B cell (primary cell): ENCODE measurements at regions not wholly inside any gene's neighbourhood (a gene's known extent, or its start where the extent isn't known, plus 50 kb on each side); places are given as distances from the start of the nearest gene placed in this dataset.

Experiments used
- ATAC-seq: fragments of 200-7000 bp; cut with Tn5 transposase; one replicate; pipeline ENCODE4 v1.10.0; 2021; ENCODE audit warnings: low read depth, mild to moderate bottlenecking, moderate number of reproducible peaks, moderate library complexity
- CTCF ChIA-PET: fragments of 350-600 bp; sonication (Branson Sonifier 250); formaldehyde crosslinking; loops from one replicate; lab custom pipeline; 2021; ENCODE audit warnings: antibody characterized with exemption, inconsistent platforms; lab: Charles Lee
- POLR2A ChIA-PET: fragments of 350-600 bp; sonication (Branson Sonifier 250); formaldehyde crosslinking; loops from one replicate; lab custom pipeline; 2021; ENCODE audit warnings: antibody characterized with exemption; lab: Charles Lee
- DNase-seq: peaks from one replicate; pipeline ENCODE4 v3.0.0; 2013
- H2AFZ ChIP-seq: 2 replicates; pipeline ENCODE4 v1.6.1; 2012; ENCODE audit warnings: mild to moderate bottlenecking, low read depth, low read length; ENCODE audit not compliant: insufficient read depth, poor library complexity, severe bottlenecking
- H3K27ac ChIP-seq, 2 donors: 1 replicate in 1 of 2; 2 replicates in 1 of 2; pipeline ENCODE4 v1.5.1; 2012 to 2013; ENCODE audit warnings: low read length in 2 of 2, mild to moderate bottlenecking in 2 of 2, moderate library complexity in 1 of 2
- H3K27me3 ChIP-seq, 4 experiments: fragments of 200-600 bp in 1 of 4; sonication (generic) in 1 of 4; replicated peaks in 1 of 4; 1 replicate in 2 of 4; 2 replicates in 2 of 4; pipeline versions ENCODE4 v1.6.1 to v1.7.0; 2013 to 2016; ENCODE audit warnings: low read length in 3 of 4, mild to moderate bottlenecking in 2 of 4, mixed read lengths in 1 of 4, moderate library complexity in 1 of 4; ENCODE audit not compliant: insufficient read depth in 4 of 4, control insufficient read depth in 3 of 4; ENCODE audit errors: control extremely low read depth in 1 of 4
- H3K36me3 ChIP-seq, 2 experiments: replicated peaks in 1 of 2; 1 replicate in 1 of 2; 2 replicates in 1 of 2; pipeline versions ENCODE4 v1.6.1 to v1.7.1; 2013; ENCODE audit warnings: low read length in 1 of 2; ENCODE audit not compliant: insufficient read depth in 2 of 2, control insufficient read depth in 1 of 2; ENCODE audit errors: control extremely low read depth in 1 of 2, extremely low read depth in 1 of 2
- H3K4me1 ChIP-seq, 2 donors: fragments of 200-600 bp in 1 of 2; sonication (generic) in 1 of 2; 1 replicate in 1 of 2; 2 replicates in 1 of 2; pipeline versions ENCODE4 v1.5.1 to v1.6.1; 2013 to 2017; ENCODE audit warnings: low read length in 2 of 2; ENCODE audit not compliant: control insufficient read depth in 2 of 2, insufficient read depth in 2 of 2
- H3K4me2 ChIP-seq: replicated peaks from 2 replicates; pipeline ENCODE3; 2012; ENCODE audit warnings: mild to moderate bottlenecking, low read depth, low read length; ENCODE audit not compliant: poor library complexity, severe bottlenecking
- H3K4me3 ChIP-seq, 5 experiments: fragments of 200-600 bp in 1 of 5; sonication (generic) in 1 of 5; 1 replicate in 3 of 5; 2 replicates in 2 of 5; pipeline versions ENCODE4 v1.5.1 to v1.7.0; 2011 to 2016; ENCODE audit warnings: low read length in 4 of 5, mild to moderate bottlenecking in 4 of 5, low read depth in 2 of 5, control low read depth in 1 of 5, moderate library complexity in 1 of 5; ENCODE audit not compliant: insufficient read depth in 1 of 5; ENCODE audit errors: control extremely low read depth in 1 of 5, extremely low read depth in 1 of 5
- H3K79me2 ChIP-seq: fragments of 200-600 bp; sonication (generic); one replicate; pipeline ENCODE4 v1.6.0; 2016; ENCODE audit warnings: low read length; ENCODE audit not compliant: control insufficient read depth, insufficient read depth
- H3K9ac ChIP-seq: fragments of 200-600 bp; sonication (generic); 2 replicates; pipeline ENCODE4 v1.6.1; 2017; ENCODE audit warnings: mild to moderate bottlenecking, low read length, moderate library complexity
- H3K9me3 ChIP-seq, 3 donors: one replicate each; pipeline versions ENCODE4 v1.6.1 to v1.7.1; 2013; ENCODE audit warnings: low read length in 2 of 3; ENCODE audit not compliant: control insufficient read depth in 2 of 3, insufficient read depth in 1 of 3; ENCODE audit errors: control extremely low read depth in 1 of 3
- H4K20me1 ChIP-seq: 2 replicates; pipeline ENCODE4 v1.6.0; 2012; ENCODE audit warnings: mild to moderate bottlenecking, low read length; ENCODE audit not compliant: insufficient read depth, control insufficient read depth, poor library complexity, severe bottlenecking
- H3K27ac Mint-ChIP-seq: one replicate; pipeline ENCODE4 v1.8.0; 2021; ENCODE audit warnings: mixed read lengths
- H3K27me3 Mint-ChIP-seq: one replicate; pipeline ENCODE4 v1.8.0; 2021; ENCODE audit warnings: mixed read lengths
- H3K4me1 Mint-ChIP-seq: one replicate; pipeline ENCODE4 v1.8.0; 2021; ENCODE audit warnings: mixed read lengths
- H3K4me3 Mint-ChIP-seq: one replicate; pipeline ENCODE4 v1.8.0; 2021; ENCODE audit warnings: mixed read lengths
- H3K9me3 Mint-ChIP-seq: one replicate; pipeline ENCODE4 v1.8.0; 2022; ENCODE audit warnings: mixed read lengths; ENCODE audit not compliant: insufficient read depth
- CTCF ChIP-seq: fragments of 200-600 bp; IDR thresholded peaks from one replicate; pipeline ENCODE4 v1.8.0; 2022; ENCODE audit warnings: antibody characterized with exemption, mild to moderate bottlenecking
- EZH2 ChIP-seq: IDR thresholded peaks from 2 replicates; pipeline ENCODE4 v1.6.1; 2012; ENCODE audit warnings: borderline replicate concordance, low read depth, mild to moderate bottlenecking, moderate library complexity, low read length; ENCODE audit not compliant: insufficient read depth, poor library complexity, severe bottlenecking
- WGBS: methylation state at CpG from one replicate; pipeline ENCODE4 v1.1.5; 2013; ENCODE audit warnings: missing lambda C conversion rate; ENCODE audit not compliant: insufficient coverage; 5-methylcytosine and 5-hydroxymethylcytosine counted together
- intact Hi-C: fragments of 100-400 bp; cut with micrococcal nuclease; formaldehyde crosslinking; loops from one replicate; pipeline ENCODE4 v1.10.0; 2022

- H2AFZ ChIP-seq, result no peak overlapping the region
- no peak for TF ChIP-seq CTCF
- TF ChIP-seq EZH2, result no peak
- ChIA-PET POLR2A (no interaction called here), CTCF (no interaction called here)
- no CpG with 5 or more reads among the region's 1 CpG for WGBS
- no peak for ATAC-seq
- H3K79me2 ChIP-seq, result no peaks in the 10 kb centered on the region
- no peaks in the 10 kb centered on the region for H4K20me1 ChIP-seq
- Mint-ChIP-seq H3K4me1 (no peaks in the 10 kb centered on the region), H3K9me3 (peaks cover 2% of the 10 kb centered on the region), H3K27me3 (no peaks in the 10 kb centered on the region), H3K4me3 (no peak overlapping the region), H3K27ac (no peak overlapping the region)
- no peaks in the 10 kb centered on the region for H3K9me3 ChIP-seq
- no peaks in the 10 kb centered on the region for H3K27me3 ChIP-seq
- H3K27ac ChIP-seq, result no peak overlapping the region
- no peak for DNase-seq
- H3K4me2 ChIP-seq, result no peak overlapping the region
- intact Hi-C loops, result no loop called here
- H3K4me3 ChIP-seq, result no peak overlapping the region
- H3K36me3 ChIP-seq, result no peaks in the 10 kb centered on the region
- no peak overlapping the region for H3K9ac ChIP-seq
- H3K4me1 ChIP-seq, result no peaks in the 10 kb centered on the region
Measured at GRCh38 chr16:76932541-76933211, 258.3 kb upstream of the MON1B start.

GRCh38 chr16:76940251-76940650, 250.7 kb upstream of the MON1B start:
- no peak for DNase-seq
- no peak for TF ChIP-seq EZH2
- TF ChIP-seq CTCF, result no peak
- intact Hi-C loops, result no loop called here
- Histone ChIP-seq H3K27ac (no peak overlapping the region), H3K9ac (no peak overlapping the region), H2AFZ (no peak overlapping the region), H3K79me2 (no peaks in the 10 kb centered on the region), H3K4me1 (no peaks in the 10 kb centered on the region), H3K9me3 (peaks cover 0 to 2% (median 0%) of the 10 kb centered on the region in 3 donors), H3K4me2 (no peak overlapping the region), H3K27me3 (no peaks in the 10 kb centered on the region), H3K4me3 (no peak overlapping the region), H4K20me1 (no peaks in the 10 kb centered on the region), H3K36me3 (no peaks in the 10 kb centered on the region)
- CTCF ChIA-PET, result no interaction called here
- Mint-ChIP-seq H3K9me3 (no peaks in the 10 kb centered on the region), H3K27me3 (no peaks in the 10 kb centered on the region), H3K4me1 (no peaks in the 10 kb centered on the region), H3K4me3 (no peak overlapping the region), H3K27ac (no peak overlapping the region)
- ATAC-seq, result no peak
- POLR2A ChIA-PET, result no interaction called here
- 100% methylated on average over 1 of the region's 1 CpG for WGBS
